Endothelial cell of umbilical vein (primary cell): ENCODE measurements at regions not wholly inside any gene's neighbourhood (a gene's known extent, or its start where the extent isn't known, plus 50 kb on each side); places are given as distances from the start of the nearest gene placed in this dataset.

Experiments
- BruUV-seq: library from RNA; stranded (reverse); fragments of 400-500 nt; replicated peaks from 2 replicates; lab custom pipeline; 2021; lab: Mats Ljungman, UMichigan
- CTCF ChIA-PET: fragments of 300-600, 350-600 bp; sonication (Branson Sonifier 250); formaldehyde crosslinking; loops from one replicate; lab custom pipeline; 2021; ENCODE audit warnings: antibody characterized with exemption, inconsistent platforms; lab: Charles Lee
- POLR2A ChIA-PET: fragments of 300-600, 350-600 bp; sonication (Branson Sonifier 250); formaldehyde crosslinking; loops from one replicate; lab custom pipeline; 2021; ENCODE audit warnings: antibody characterized with exemption, inconsistent platforms; lab: Charles Lee
- DNase-seq: peaks from one replicate; pipeline ENCODE4 v3.0.0-alpha.2; 2011; ENCODE audit warnings: low read depth, low spot score
- FAIRE-seq: peaks from 2 replicates; lab custom pipeline; 2011; peaks lifted over from hg19 to GRCh38; lab: Jason Lieb, UNC
- H2AFZ ChIP-seq: 2 replicates; pipeline ENCODE4 v1.6.0; 2012; ENCODE audit warnings: low read depth, low read length, control low read depth, inconsistent platforms
- H3K27ac ChIP-seq: 2 replicates; pipeline ENCODE4 v1.5.1; 2011; ENCODE audit warnings: low read depth, mild to moderate bottlenecking, control low read depth, low read length, moderate library complexity; ENCODE audit not compliant: insufficient read depth
- H3K27me3 ChIP-seq, 2 experiments: 2 replicates each; pipeline versions ENCODE4 v1.6.0 to v1.6.1; 2011; ENCODE audit warnings: low read length in 2 of 2, mixed read lengths in 1 of 2; ENCODE audit not compliant: control insufficient read depth in 2 of 2, insufficient read depth in 2 of 2
- H3K36me3 ChIP-seq, 2 experiments: 2 replicates in 1 of 2; 3 replicates in 1 of 2; pipeline ENCODE4 v1.5.1; 2011; ENCODE audit warnings: low read length in 2 of 2, mild to moderate bottlenecking in 1 of 2, moderate library complexity in 1 of 2; ENCODE audit not compliant: control insufficient read depth in 2 of 2, insufficient read depth in 2 of 2; ENCODE audit errors: extremely low read depth in 1 of 2
- H3K4me1 ChIP-seq: 3 replicates; pipeline ENCODE4 v1.5.1; 2011; ENCODE audit warnings: mild to moderate bottlenecking, low read length; ENCODE audit not compliant: control insufficient read depth, insufficient read depth; ENCODE audit errors: extremely low read depth
- H3K4me2 ChIP-seq: 2 replicates; pipeline ENCODE4 v1.6.1; 2011; ENCODE audit warnings: low read length, control low read depth, mixed read lengths; ENCODE audit not compliant: insufficient read depth
- H3K4me3 ChIP-seq, 3 experiments: fragments of 200-600 bp in 1 of 3; sonication (generic), shearing (Covaris generic) in 1 of 3; replicated peaks in 1 of 3; 2 replicates each; pipeline ENCODE4 v1.5.1; 2011 to 2016; ENCODE audit warnings: control low read depth in 3 of 3, low read length in 3 of 3, mild to moderate bottlenecking in 2 of 3, inconsistent platforms in 1 of 3, low read depth in 1 of 3, moderate library complexity in 1 of 3; ENCODE audit not compliant: insufficient read depth in 1 of 3
- H3K79me2 ChIP-seq: 2 replicates; pipeline ENCODE4 v1.6.0; 2012; ENCODE audit warnings: low read length, inconsistent platforms; ENCODE audit not compliant: control insufficient read depth, insufficient read depth
- H3K9ac ChIP-seq: replicated peaks from 2 replicates; pipeline ENCODE3; 2011; ENCODE audit warnings: low read length, control low read depth; ENCODE audit not compliant: insufficient read depth; ENCODE audit errors: extremely low read depth
- H3K9me1 ChIP-seq: replicated peaks from 3 replicates; pipeline ENCODE4 v1.6.0; 2011; ENCODE audit warnings: mild to moderate bottlenecking, low read length; ENCODE audit not compliant: control insufficient read depth, insufficient read depth; ENCODE audit errors: extremely low read depth
- H3K9me3 ChIP-seq: replicated peaks from 2 replicates; pipeline ENCODE4 v1.5.1; 2012; ENCODE audit warnings: low read length, inconsistent platforms; ENCODE audit not compliant: control insufficient read depth, insufficient read depth
- H4K20me1 ChIP-seq: replicated peaks from 2 replicates; pipeline ENCODE3; 2011; ENCODE audit warnings: mild to moderate bottlenecking, low read length; ENCODE audit not compliant: control insufficient read depth, insufficient read depth; ENCODE audit errors: extremely low read depth
- CTCF ChIP-seq, 2 donors: IDR thresholded peaks; 1 replicate in 1 of 2; 2 replicates in 1 of 2; pipeline ENCODE4 v1.5.1; 2011; ENCODE audit warnings: low read length in 2 of 2, mild to moderate bottlenecking in 2 of 2, moderate library complexity in 2 of 2, control low read depth in 1 of 2, inconsistent platforms in 1 of 2, low read depth in 1 of 2; ENCODE audit not compliant: insufficient read depth in 1 of 2; ENCODE audit errors: extremely low read depth in 1 of 2
- FOS ChIP-seq: IDR thresholded peaks from 2 replicates; pipeline ENCODE4 v1.6.1; 2011; ENCODE audit warnings: mild to moderate bottlenecking, low read length, moderate library complexity, borderline replicate concordance; ENCODE audit not compliant: insufficient read depth
- GATA2 ChIP-seq: IDR thresholded peaks from 2 replicates; pipeline ENCODE4 v1.7.0; 2011; ENCODE audit warnings: low read depth, mild to moderate bottlenecking, moderate library complexity, mixed read lengths, low read length; ENCODE audit not compliant: insufficient read length, insufficient read depth
- JUN ChIP-seq: IDR thresholded peaks from 2 replicates; pipeline ENCODE4 v1.6.1; 2011; ENCODE audit warnings: borderline replicate concordance, low read depth; ENCODE audit not compliant: insufficient read length, insufficient read depth
- MAX ChIP-seq: IDR thresholded peaks from 2 replicates; pipeline ENCODE4 v1.6.1; 2011; ENCODE audit not compliant: insufficient read depth, insufficient read length
- MYC ChIP-seq: IDR thresholded peaks from one replicate; pipeline ENCODE4 v1.6.1; 2011; ENCODE audit warnings: mild to moderate bottlenecking, low read depth, low read length
- POLR2AphosphoS5 ChIP-seq: IDR thresholded peaks from 2 replicates; pipeline ENCODE4 v1.6.1; 2012; ENCODE audit warnings: low read depth, mild to moderate bottlenecking, control low read depth, low read length, moderate library complexity; ENCODE audit not compliant: insufficient read depth
- dilution Hi-C: fragments of 300-500 bp; cut with MboI; formaldehyde crosslinking; loops from one replicate; pipeline ENCODE4 v1.15.0; 2019; ENCODE audit warnings: low sequenced_read_pairs; ENCODE audit not compliant: extremely low pct_ligation_motif_present
- intact Hi-C: fragments of 100-400 bp; cut with micrococcal nuclease; formaldehyde crosslinking; loops from one replicate; pipeline ENCODE4 v1.10.0; 2022

DNA sequence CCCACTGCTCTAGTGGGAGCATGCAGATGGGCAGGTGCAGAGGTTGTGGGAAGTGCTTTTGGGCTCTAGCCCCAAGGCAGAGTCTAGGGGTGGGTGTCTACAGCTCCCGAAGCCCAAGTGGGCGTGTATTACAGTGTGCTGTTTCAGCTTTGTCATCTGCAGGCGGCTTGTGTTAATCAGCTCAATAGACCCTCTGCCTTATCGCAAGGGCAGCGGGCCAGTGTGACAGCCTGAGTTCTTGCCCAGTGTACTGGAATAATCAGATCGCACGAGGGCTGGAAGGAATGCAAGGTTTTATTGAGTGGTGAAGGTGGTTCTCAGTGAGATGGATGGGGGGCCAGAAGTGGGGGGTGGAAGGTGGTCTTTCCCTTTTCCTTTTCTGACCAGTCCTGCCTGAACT lies 529.4 kb upstream of the AMOT start:
- Histone ChIP-seq H3K79me2 (no peaks in the 10 kb centered on the region), H3K4me3 (no peak overlapping the region), H3K9ac (no peak overlapping the region), H3K9me3 (no peaks in the 10 kb centered on the region), H4K20me1 (no peaks in the 10 kb centered on the region), H3K27me3 (no peaks in the 10 kb centered on the region), H3K9me1 (no peaks in the 10 kb centered on the region), H3K4me1 (no peaks in the 10 kb centered on the region), H3K27ac (no peak overlapping the region), H3K4me2 (no peak overlapping the region), H3K36me3 (no peaks in the 10 kb centered on the region), H2AFZ (no peak overlapping the region)
- FAIRE-seq (no peak), DNase-seq (no peak)
- dilution Hi-C loops = no loop called here
- intact Hi-C loops = no loop called here
- POLR2A ChIA-PET = no interaction called here
- CTCF ChIA-PET = no interaction called here
- TF ChIP-seq GATA2 = no peak
- TF ChIP-seq MYC = no peak
- no peak for TF ChIP-seq CTCF (IDR thresholded peaks at IDR 0.05; ENCODE audit: extremely low read depth in 1 of 2, insufficient read depth in 1 of 2, low read depth in 1 of 2, low read length in 2 of 2)
- no peak for TF ChIP-seq POLR2AphosphoS5
- no peak for TF ChIP-seq MAX
- BruUV-seq = no TSS peak

DNA sequence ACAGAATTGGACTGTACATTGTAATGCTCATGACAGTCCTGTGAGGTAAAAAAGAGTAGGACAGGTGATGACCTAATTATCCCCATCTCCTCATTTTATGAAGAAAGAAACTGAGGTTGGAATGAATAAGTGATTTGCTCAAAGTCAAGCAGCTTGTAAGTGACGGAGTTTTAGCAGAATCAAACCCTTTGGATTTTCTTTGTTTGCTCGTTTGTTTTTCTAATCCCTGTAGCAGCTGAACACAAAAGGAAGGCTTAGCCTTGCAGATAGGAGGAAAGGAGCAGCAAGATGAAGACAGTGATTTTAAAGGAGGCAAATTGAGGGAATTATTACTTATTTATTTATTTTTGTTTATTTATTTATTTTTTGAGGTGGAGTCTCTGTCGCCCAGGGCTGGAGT lies 528.4 kb upstream of the AMOT start:
- H3K4me3 ChIP-seq = no peak overlapping the region
- BruUV-seq = no TSS peak

More for the DNA sequence above, 528.4 kb upstream of the AMOT start:
- Histone ChIP-seq H4K20me1 (no peaks in the 10 kb centered on the region), H3K9ac (no peak overlapping the region), H3K9me3 (no peaks in the 10 kb centered on the region), H3K27me3 (no peaks in the 10 kb centered on the region), H2AFZ (no peak overlapping the region), H3K9me1 (no peaks in the 10 kb centered on the region), H3K27ac (no peak overlapping the region), H3K4me2 (no peak overlapping the region), H3K4me1 (no peaks in the 10 kb centered on the region), H3K79me2 (no peaks in the 10 kb centered on the region), H3K36me3 (no peaks in the 10 kb centered on the region)
- dilution Hi-C loops = no loop called here
- FAIRE-seq (no peak), DNase-seq (no peak)
- ChIA-PET CTCF (no interaction called here), POLR2A (no interaction called here)
- intact Hi-C loops = no loop called here
- TF ChIP-seq FOS (no peak), JUN (no peak), POLR2AphosphoS5 (no peak), MAX (no peak), GATA2 (no peak)
